ENCODE measurements at regions not wholly inside any gene's neighbourhood (a gene's known extent, or its start where the extent isn't known, plus 50 kb on each side); places are given as distances from the start of the nearest gene placed in this dataset.

DNA sequence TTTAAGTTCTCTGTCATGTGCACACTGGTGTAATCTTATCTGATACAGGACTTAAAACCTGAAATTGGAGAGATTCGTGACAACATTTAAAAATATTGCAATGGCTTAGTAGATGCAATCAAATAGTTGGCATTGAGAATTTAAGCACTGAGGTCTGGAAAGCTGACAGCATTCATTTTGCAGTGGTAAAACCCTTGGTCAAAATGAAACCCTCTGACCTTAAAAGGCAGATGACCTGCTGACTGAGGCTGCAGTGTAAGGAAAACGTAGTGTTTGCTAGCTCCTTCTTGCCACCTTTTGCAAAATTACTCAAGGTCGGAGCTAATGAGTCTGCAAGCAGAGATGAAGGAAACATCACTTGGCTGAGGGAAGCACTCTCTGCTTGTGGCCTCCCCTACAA, 150.6 kb downstream of the KCTD12 start:
- Histone ChIP-seq H3K4me3 (ENCODE audit: control insufficient read depth in 2 of 3, extremely low read depth in 1 of 3, insufficient read depth in 2 of 3, low read depth in 1 of 3, low read length in 3 of 3) (no peak overlapping the region), H3K9me1 (ENCODE audit: control insufficient read depth, extremely low read depth, insufficient read depth, low read length) (no peaks in the 10 kb centered on the region)

DNA sequence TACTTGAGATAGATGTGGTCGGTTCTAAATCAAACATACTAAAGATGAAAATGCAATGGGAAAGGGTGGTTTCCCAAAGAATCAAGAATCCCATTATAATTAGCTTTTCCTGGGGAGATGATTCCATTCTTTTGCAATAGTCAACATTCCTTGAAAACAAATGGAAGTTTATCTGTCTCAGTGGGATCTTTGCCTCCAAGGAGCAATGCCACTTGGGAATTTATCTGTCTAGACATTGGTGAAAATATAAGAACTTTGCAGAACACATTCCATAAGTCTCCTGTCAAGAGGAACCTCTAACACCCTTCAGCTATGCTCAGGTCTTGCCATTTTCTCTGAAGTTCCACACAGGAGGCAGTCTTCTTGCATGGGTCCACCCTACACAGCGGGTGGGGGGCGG, 152.5 kb downstream of the KCTD12 start:
- Histone ChIP-seq H3K4me2 (ENCODE audit: control insufficient read depth, extremely low read depth, insufficient read depth, low read depth, low read length) (no peak overlapping the region), H4K20me1 (ENCODE audit: control insufficient read depth, extremely low read depth, insufficient read depth, low read length) (no peaks in the 10 kb centered on the region), H3K79me2 (ENCODE audit: control insufficient read depth, insufficient read depth, low read length) (no peaks in the 10 kb centered on the region), H2AFZ (ENCODE audit: control insufficient read depth, low read length) (no peak overlapping the region), H3K4me3 (ENCODE audit: control insufficient read depth in 2 of 3, extremely low read depth in 1 of 3, insufficient read depth in 2 of 3, low read depth in 1 of 3, low read length in 3 of 3) (no peak overlapping the region), H3K9me3 (ENCODE audit: control insufficient read depth, low read depth, low read length) (no peaks in the 10 kb centered on the region), H3K4me1 (ENCODE audit: control insufficient read depth, extremely low read depth, insufficient read depth, low read length) (no peaks in the 10 kb centered on the region), H3K27ac (ENCODE audit: control insufficient read depth, insufficient read depth, low read length) (no peak overlapping the region), H3K36me3 (ENCODE audit: control insufficient read depth in 2 of 2, extremely low read depth in 1 of 2, insufficient read depth in 2 of 2, low read length in 2 of 2) (no peaks in the 10 kb centered on the region), H3K9me1 (ENCODE audit: control insufficient read depth, extremely low read depth, insufficient read depth, low read length) (no peaks in the 10 kb centered on the region), H3K9ac (ENCODE audit: control insufficient read depth, extremely low read depth, insufficient read depth, low read length) (no peak overlapping the region), H3K27me3 (ENCODE audit: control insufficient read depth, extremely low read depth, insufficient read depth, low read length) (peaks cover 2% of the 10 kb centered on the region)
- dilution Hi-C loops (cut with MboI; ENCODE audit: extremely low pct_ligation_motif_present, low sequenced_read_pairs): no loop called here
- TF ChIP-seq EZH2 (IDR thresholded peaks at IDR 0.05; ENCODE audit: low read length): no peak
- TF ChIP-seq, protein P1, sequence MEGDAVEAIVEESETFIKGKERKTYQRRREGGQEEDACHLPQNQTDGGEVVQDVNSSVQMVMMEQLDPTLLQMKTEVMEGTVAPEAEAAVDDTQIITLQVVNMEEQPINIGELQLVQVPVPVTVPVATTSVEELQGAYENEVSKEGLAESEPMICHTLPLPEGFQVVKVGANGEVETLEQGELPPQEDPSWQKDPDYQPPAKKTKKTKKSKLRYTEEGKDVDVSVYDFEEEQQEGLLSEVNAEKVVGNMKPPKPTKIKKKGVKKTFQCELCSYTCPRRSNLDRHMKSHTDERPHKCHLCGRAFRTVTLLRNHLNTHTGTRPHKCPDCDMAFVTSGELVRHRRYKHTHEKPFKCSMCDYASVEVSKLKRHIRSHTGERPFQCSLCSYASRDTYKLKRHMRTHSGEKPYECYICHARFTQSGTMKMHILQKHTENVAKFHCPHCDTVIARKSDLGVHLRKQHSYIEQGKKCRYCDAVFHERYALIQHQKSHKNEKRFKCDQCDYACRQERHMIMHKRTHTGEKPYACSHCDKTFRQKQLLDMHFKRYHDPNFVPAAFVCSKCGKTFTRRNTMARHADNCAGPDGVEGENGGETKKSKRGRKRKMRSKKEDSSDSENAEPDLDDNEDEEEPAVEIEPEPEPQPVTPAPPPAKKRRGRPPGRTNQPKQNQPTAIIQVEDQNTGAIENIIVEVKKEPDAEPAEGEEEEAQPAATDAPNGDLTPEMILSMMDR (optimal IDR thresholded peaks at IDR 0.05 in 1 of 3, IDR thresholded peaks at IDR 0.05 in 1 of 3, conservative IDR thresholded peaks at IDR 0.05 in 1 of 3; ENCODE audit: extremely low read depth in 1 of 3, insufficient read depth in 2 of 3, low read length in 3 of 3): no peak
- DNase-seq (ENCODE audit: low read depth, low spot score): no peak
- no peak for FAIRE-seq

More for the DNA sequence above, 150.6 kb downstream of the KCTD12 start:
- DNase-seq (ENCODE audit: low read depth, low spot score) (no peak), FAIRE-seq (no peak)
- H3K79me2 ChIP-seq (ENCODE audit: control insufficient read depth, insufficient read depth, low read length): no peaks in the 10 kb centered on the region
- no peak overlapping the region for H3K27ac ChIP-seq (ENCODE audit: control insufficient read depth, insufficient read depth, low read length)
- dilution Hi-C loops (cut with MboI; ENCODE audit: extremely low pct_ligation_motif_present, low sequenced_read_pairs): no loop called here
- peaks cover 2% of the 10 kb centered on the region for H3K27me3 ChIP-seq (ENCODE audit: control insufficient read depth, extremely low read depth, insufficient read depth, low read length)
- H3K4me2 ChIP-seq (ENCODE audit: control insufficient read depth, extremely low read depth, insufficient read depth, low read depth, low read length): no peak overlapping the region
- H3K9ac ChIP-seq (ENCODE audit: control insufficient read depth, extremely low read depth, insufficient read depth, low read length): no peak overlapping the region
- no peaks in the 10 kb centered on the region for H3K9me3 ChIP-seq (ENCODE audit: control insufficient read depth, low read depth, low read length)
- no peaks in the 10 kb centered on the region for H3K36me3 ChIP-seq (ENCODE audit: control insufficient read depth in 2 of 2, extremely low read depth in 1 of 2, insufficient read depth in 2 of 2, low read length in 2 of 2)
- H3K4me1 ChIP-seq (ENCODE audit: control insufficient read depth, extremely low read depth, insufficient read depth, low read length): no peaks in the 10 kb centered on the region
- H4K20me1 ChIP-seq (ENCODE audit: control insufficient read depth, extremely low read depth, insufficient read depth, low read length): no peaks in the 10 kb centered on the region
- no peak for TF ChIP-seq EZH2 (IDR thresholded peaks at IDR 0.05; ENCODE audit: low read length)
- TF ChIP-seq, protein P1 (optimal IDR thresholded peaks at IDR 0.05 in 1 of 3, IDR thresholded peaks at IDR 0.05 in 1 of 3, conservative IDR thresholded peaks at IDR 0.05 in 1 of 3; ENCODE audit: extremely low read depth in 1 of 3, insufficient read depth in 2 of 3, low read length in 3 of 3): no peak
- H2AFZ ChIP-seq (ENCODE audit: control insufficient read depth, low read length): no peak overlapping the region
